Eye (tissue), 1 donor: ENCODE measurements at regions not wholly inside any gene's neighbourhood (a gene's known extent, or its start where the extent isn't known, plus 50 kb on each side); places are given as distances from the start of the nearest gene placed in this dataset.
"Not testable (repeated sequence)": the region's sequence is repeated elsewhere in the genome, so short reads cannot be mapped to it uniquely, and the experiment has no call there.

Experiments
- DNase-seq: peaks from one replicate; pipeline ENCODE4 v3.0.0-alpha.2; 2015

GRCh38 chr3:191648787-191649186, 187.8 kb downstream of the PYDC2 start:
- no peak for DNase-seq

- DNase-seq, result no peak
These were observed 188.7 kb downstream of the PYDC2 start for GRCh38 chr3:191649626-191650025.

- not testable (repeated sequence) for DNase-seq
These were observed 197.9 kb downstream of the PYDC2 start for GRCh38 chr3:191658781-191659419.

- not testable (repeated sequence) for DNase-seq
These were observed 201.2 kb downstream of the PYDC2 start for GRCh38 chr3:191662150-191662549.

- no peak for DNase-seq
These were observed 220.1 kb downstream of the PYDC2 start for GRCh38 chr3:191680989-191681597.

GRCh38 chr3:191682961-191683360, 222.0 kb downstream of the PYDC2 start:
- DNase-seq, result no peak

- DNase-seq, result no peak
These were observed 225.7 kb downstream of the PYDC2 start for GRCh38 chr3:191686626-191687025.

GRCh38 chr3:191688756-191689433, 227.9 kb downstream of the PYDC2 start:
- no peak for DNase-seq

GRCh38 chr3:191691184-191691583, 230.2 kb downstream of the PYDC2 start:
- not testable (repeated sequence) for DNase-seq

GRCh38 chr3:191695131-191695814, 234.3 kb downstream of the PYDC2 start:
- no peak for DNase-seq

- DNase-seq, result no peak
These were observed 234.8 kb downstream of the PYDC2 start for GRCh38 chr3:191695815-191696153.

- no peak for DNase-seq
These were observed 235.4 kb downstream of the PYDC2 start for GRCh38 chr3:191696348-191696747.

- DNase-seq, result no peak
These were observed 238.6 kb downstream of the PYDC2 start for GRCh38 chr3:191699546-191699945.

- no peak for DNase-seq
These were observed 241.2 kb downstream of the PYDC2 start for GRCh38 chr3:191702121-191702520.

GRCh38 chr3:191707817-191708216, 246.9 kb downstream of the PYDC2 start:
- DNase-seq, result no peak

- no peak for DNase-seq
These were observed 254.6 kb downstream of the PYDC2 start for GRCh38 chr3:191715585-191715984.

- no peak for DNase-seq
These were observed 260.5 kb downstream of the PYDC2 start for GRCh38 chr3:191721390-191721861.

- DNase-seq, result no peak
These were observed 261.0 kb downstream of the PYDC2 start for GRCh38 chr3:191721990-191722389.

- no peak for DNase-seq
These were observed 266.4 kb downstream of the PYDC2 start for GRCh38 chr3:191727338-191727737.

GRCh38 chr3:191728186-191728585, 267.2 kb downstream of the PYDC2 start:
- DNase-seq, result no peak

GRCh38 chr3:191737742-191738141, 276.8 kb downstream of the PYDC2 start:
- DNase-seq, result no peak

GRCh38 chr3:191740712-191741111, 279.7 kb downstream of the PYDC2 start:
- no peak for DNase-seq

- not testable (repeated sequence) for DNase-seq
These were observed 280.9 kb downstream of the PYDC2 start for GRCh38 chr3:191741847-191742350.
